Adrenal gland (tissue), 9 donors: ENCODE measurements at regions not wholly inside any gene's neighbourhood (a gene's known extent, or its start where the extent isn't known, plus 50 kb on each side); places are given as distances from the start of the nearest gene placed in this dataset.
"Not testable (repeated sequence)": the region's sequence is repeated elsewhere in the genome, so short reads cannot be mapped to it uniquely, and the experiment has no call there.

Experiments
- DNase-seq, 7 donors: peaks; one replicate each; pipeline ENCODE4 v3.0.0-alpha.2; 2019 to 2020
- H3K27ac ChIP-seq, 5 donors: fragments of 200-600 bp; sonication (generic) in 4 of 5; 1 replicate in 3 of 5; 2 replicates in 2 of 5; pipeline versions ENCODE4 v1.5.1 to v1.8.0; 2016 to 2020; ENCODE audit warnings: mild to moderate bottlenecking in 1 of 5
- H3K27me3 ChIP-seq: fragments of 200-600 bp; 2 replicates; pipeline ENCODE4 v1.8.0; 2021
- H3K36me3 ChIP-seq, 2 donors: fragments of 200-600 bp; replicated peaks in 1 of 2; 1 replicate in 1 of 2; 2 replicates in 1 of 2; pipeline versions ENCODE4 v1.5.1 to v1.8.0; 2018 to 2022
- H3K4me1 ChIP-seq, 2 donors: fragments of 200-600 bp; replicated peaks in 1 of 2; 1 replicate in 1 of 2; 2 replicates in 1 of 2; pipeline versions ENCODE4 v1.5.1 to v1.8.0; 2018 to 2021
- H3K4me3 ChIP-seq, 4 donors: fragments of 200-600 bp; sonication (generic) in 3 of 4; one replicate each; pipeline ENCODE4 v1.5.1; 2016 to 2018
- H3K9me3 ChIP-seq, 3 donors: fragments of 200-600 bp; sonication (generic) in 1 of 3; replicated peaks in 1 of 3; 1 replicate in 2 of 3; 2 replicates in 1 of 3; pipeline versions ENCODE4 v1.5.1 to v1.8.0; 2016 to 2021
- CTCF ChIP-seq, 6 experiments: fragments of 450-650 bp in 4 of 6; fragments of 200-600 bp in 2 of 6; sonication (generic) in 1 of 6; IDR thresholded peaks; 1 replicate in 5 of 6; 2 replicates in 1 of 6; pipeline versions ENCODE4 v1.5.1 to v1.8.0; 2016 to 2021; ENCODE audit warnings: antibody characterized with exemption in 6 of 6, mild to moderate bottlenecking in 2 of 6, moderate library complexity in 1 of 6
- WGBS, 4 donors: extraction: QIAGEN DNeasy Blood & Tissue Kit in 2 of 4; methylation state at CpG; one replicate each; pipeline versions ENCODE4 v1.1.5 to v1.1.7; 2013 to 2017; 5-methylcytosine and 5-hydroxymethylcytosine counted together
- intact Hi-C, 2 donors: fragments of 100-400 bp; cut with DNase I; formaldehyde crosslinking; loops; one replicate each; pipeline versions ENCODE4 v1.14.1 to v1.15.0; 2022 to 2023
- donor health status: healthy with polysubstance abuse.
- donor health status: Bipolar disorder and iron deficiency.
- donor health status: DM: yes; HTN: yes; CAD: no.
- donor health status: DM: no; HTN: no; CAD: no.
- donor health status: DM: no; HTN: no; CAD: no.

GRCh38 chr2:111465521-111465920 is 344.8 kb downstream of the BCL2L11 start:
- H3K9me3 ChIP-seq, H3K27ac ChIP-seq, intact Hi-C loops, H3K4me1 ChIP-seq, H3K27me3 ChIP-seq, H3K4me3 ChIP-seq, DNase-seq, H3K36me3 ChIP-seq: not testable (repeated sequence)
- WGBS, 4 donors: 90 to 93% (median 92%) methylated on average over 2 to 3 of the region's 3 CpGs; no CpG with 5 or more reads in 1 of the 4 donors

GRCh38 chr2:111466744-111467143 is 346.0 kb downstream of the BCL2L11 start:
- H3K4me1 ChIP-seq, H3K27ac ChIP-seq, intact Hi-C loops, H3K9me3 ChIP-seq, H3K36me3 ChIP-seq, H3K27me3 ChIP-seq, DNase-seq, H3K4me3 ChIP-seq: not testable (repeated sequence)
- WGBS, 4 donors: 40 to 56% (median 52%) methylated on average over 2 to 4 of the region's 4 CpGs

GRCh38 chr2:111470924-111471323 is 350.2 kb downstream of the BCL2L11 start:
- H3K27me3 ChIP-seq, H3K4me1 ChIP-seq, intact Hi-C loops, H3K4me3 ChIP-seq, H3K27ac ChIP-seq, H3K9me3 ChIP-seq, H3K36me3 ChIP-seq, DNase-seq: not testable (repeated sequence)
- 60 to 67% (median 66%) methylated on average over 1 to 2 of the region's 2 CpGs; no CpG with 5 or more reads in 1 of the 4 donors for WGBS, 4 donors

- H3K36me3 ChIP-seq, H3K4me1 ChIP-seq, H3K9me3 ChIP-seq, intact Hi-C loops, H3K27me3 ChIP-seq, H3K4me3 ChIP-seq: not testable (repeated sequence)
- 70 to 85% (median 73%) methylated on average over 3 to 9 of the region's 9 CpGs for WGBS, 4 donors
- peak in 1 of 7 donors; percentile 32 for DNase-seq
- H3K27ac ChIP-seq: peak overlapping the region in 3 of 5 donors; percentile 22 to 65 (median 26)
These were observed 351.2 kb downstream of the BCL2L11 start for GRCh38 chr2:111471791-111472530.

GRCh38 chr2:111472844-111473403 is 352.2 kb downstream of the BCL2L11 start:
- whole genome bisulfite sequencing, 4 donors: 83 to 93% (median 88%) methylated on average over 7 of the region's 7 CpGs
- DNase-seq, H3K4me3 ChIP-seq, H3K4me1 ChIP-seq, H3K27me3 ChIP-seq, H3K9me3 ChIP-seq, intact Hi-C loops, H3K36me3 ChIP-seq: not testable (repeated sequence)
- H3K27ac ChIP-seq: peak overlapping the region in 1 of 5 donors; percentile 65

- H3K9me3 ChIP-seq, H3K27me3 ChIP-seq, H3K4me1 ChIP-seq, intact Hi-C loops, H3K27ac ChIP-seq, H3K4me3 ChIP-seq, H3K36me3 ChIP-seq, DNase-seq: not testable (repeated sequence)
- TF ChIP-seq CTCF (IDR thresholded peaks at IDR 0.05): peak in 1 of 6 experiments; percentile 9
- WGBS, 4 donors: 51 to 64% (median 57%) methylated on average over 1 to 3 of the region's 3 CpGs
These were observed 352.8 kb downstream of the BCL2L11 start for GRCh38 chr2:111473522-111473921.

GRCh38 chr2:111474198-111474705 is 353.5 kb downstream of the BCL2L11 start:
- H3K4me3 ChIP-seq, H3K36me3 ChIP-seq, H3K4me1 ChIP-seq, intact Hi-C loops, H3K9me3 ChIP-seq, DNase-seq, H3K27ac ChIP-seq, H3K27me3 ChIP-seq: not testable (repeated sequence)
- WGBS, 4 donors: 86 to 95% (median 90%) methylated on average over 3 to 8 of the region's 8 CpGs; no CpG with 5 or more reads in 1 of the 4 donors

- 91 to 95% (median 93%) methylated on average over 2 to 3 of the region's 3 CpGs for WGBS, 4 donors
- DNase-seq, H3K27me3 ChIP-seq, intact Hi-C loops, H3K36me3 ChIP-seq, H3K4me1 ChIP-seq, H3K4me3 ChIP-seq, H3K9me3 ChIP-seq, H3K27ac ChIP-seq: not testable (repeated sequence)
These were observed 357.6 kb downstream of the BCL2L11 start for GRCh38 chr2:111478335-111478734.

- DNase-seq, H3K4me1 ChIP-seq, intact Hi-C loops, H3K27ac ChIP-seq, H3K4me3 ChIP-seq, H3K27me3 ChIP-seq, H3K36me3 ChIP-seq, H3K9me3 ChIP-seq: not testable (repeated sequence)
- 68 to 82% (median 73%) methylated on average over 11 to 14 of the region's 14 CpGs for WGBS, 4 donors
These were observed 358.2 kb downstream of the BCL2L11 start for GRCh38 chr2:111478871-111479318.

- WGBS, 4 donors: 67 to 73% (median 68%) methylated on average over 7 to 10 of the region's 10 CpGs
- H3K27me3 ChIP-seq, H3K4me3 ChIP-seq, DNase-seq, H3K9me3 ChIP-seq, H3K4me1 ChIP-seq, H3K36me3 ChIP-seq, intact Hi-C loops: not testable (repeated sequence)
- H3K27ac ChIP-seq: peak overlapping the region in 1 of 5 donors; percentile 16
These were observed 359.4 kb downstream of the BCL2L11 start for GRCh38 chr2:111480016-111480625.
